NOMO-1 treated with dmso at 0.1 percent for 144 hours (cell line): ENCODE measurements at regions not wholly inside any gene's neighbourhood (a gene's known extent, or its start where the extent isn't known, plus 50 kb on each side); places are given as distances from the start of the nearest gene placed in this dataset.

Source experiments
- DNase-seq: peaks from one replicate; lab custom pipeline; 2025; ENCODE audit not compliant: unreplicated experiment; lab: John Stamatoyannopoulos, UW

GRCh38 chr13:32960626-32961025, 55.6 kb upstream of the KL start:
- DNase-seq = no peak

- no peak for DNase-seq
Measured at GRCh38 chr13:32961724-32962123, 54.5 kb upstream of the KL start.

GRCh38 chr13:32962342-32962741, 53.9 kb upstream of the KL start:
- no peak for DNase-seq

- no peak for DNase-seq
Measured at GRCh38 chr13:32964987-32965386, 51.2 kb upstream of the KL start.
